ENCODE measurements at regions not wholly inside any gene's neighbourhood (a gene's known extent, or its start where the extent isn't known, plus 50 kb on each side); places are given as distances from the start of the nearest gene placed in this dataset.

GRCh38 chr3:4219227-4219568 is 84.0 kb upstream of the SETMAR start:
- no peak for TF ChIP-seq POLR2AphosphoS5 (IDR thresholded peaks at IDR 0.05)
- TF ChIP-seq CTCF (IDR thresholded peaks at IDR 0.05): no peak

Measured in suprapubic skin (tissue), 3 donors.